GM12875 (cell line): ENCODE measurements at regions not wholly inside any gene's neighbourhood (a gene's known extent, or its start where the extent isn't known, plus 50 kb on each side); places are given as distances from the start of the nearest gene placed in this dataset.

Experiments used
- H3K4me3 ChIP-seq: one replicate; pipeline ENCODE4 v1.5.1; 2011; ENCODE audit warnings: low read depth, low read length, control low read depth
- TF ChIP-seq, protein P1 (sequence below): IDR thresholded peaks from 2 replicates; pipeline ENCODE4 v1.5.1; 2011; ENCODE audit warnings: low read depth, mild to moderate bottlenecking, control low read depth, inconsistent platforms, low read length, moderate library complexity, borderline replicate concordance; ENCODE audit not compliant: insufficient read depth

DNA sequence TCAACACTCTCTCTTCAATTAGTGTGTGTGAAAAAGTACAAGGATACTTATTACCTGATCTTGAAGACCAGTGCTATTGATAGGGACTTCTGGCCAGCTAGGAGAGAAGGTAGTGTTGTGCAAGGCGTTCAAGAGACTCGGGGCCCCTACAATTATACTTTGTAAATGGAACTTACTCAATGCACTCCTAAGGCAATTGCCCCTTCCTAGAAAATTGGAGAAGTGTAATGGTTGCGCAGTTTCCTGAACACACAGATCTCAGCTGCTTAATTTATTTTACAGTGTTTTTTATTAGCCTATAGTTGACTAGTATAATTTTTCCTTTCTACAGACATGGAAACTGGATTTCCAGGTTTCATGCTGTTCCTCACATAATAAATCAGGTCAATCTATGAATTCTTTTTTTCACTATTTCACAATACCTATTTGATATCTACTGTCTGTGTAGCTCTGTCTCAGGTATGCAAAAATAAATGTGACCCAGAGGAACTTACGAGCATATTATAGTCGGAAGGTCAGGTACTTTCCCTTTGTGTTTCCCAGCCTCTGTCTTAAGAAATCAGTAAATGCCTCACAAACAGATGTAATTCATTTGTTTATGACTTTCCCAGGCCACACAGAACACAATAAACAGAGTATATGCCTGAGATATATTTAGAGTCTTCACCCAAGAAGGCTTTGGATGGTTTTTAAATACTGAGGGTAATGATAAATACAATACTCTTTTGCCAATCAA lies 89.1 kb upstream of the TET2 start:
- TF ChIP-seq, protein P1, sequence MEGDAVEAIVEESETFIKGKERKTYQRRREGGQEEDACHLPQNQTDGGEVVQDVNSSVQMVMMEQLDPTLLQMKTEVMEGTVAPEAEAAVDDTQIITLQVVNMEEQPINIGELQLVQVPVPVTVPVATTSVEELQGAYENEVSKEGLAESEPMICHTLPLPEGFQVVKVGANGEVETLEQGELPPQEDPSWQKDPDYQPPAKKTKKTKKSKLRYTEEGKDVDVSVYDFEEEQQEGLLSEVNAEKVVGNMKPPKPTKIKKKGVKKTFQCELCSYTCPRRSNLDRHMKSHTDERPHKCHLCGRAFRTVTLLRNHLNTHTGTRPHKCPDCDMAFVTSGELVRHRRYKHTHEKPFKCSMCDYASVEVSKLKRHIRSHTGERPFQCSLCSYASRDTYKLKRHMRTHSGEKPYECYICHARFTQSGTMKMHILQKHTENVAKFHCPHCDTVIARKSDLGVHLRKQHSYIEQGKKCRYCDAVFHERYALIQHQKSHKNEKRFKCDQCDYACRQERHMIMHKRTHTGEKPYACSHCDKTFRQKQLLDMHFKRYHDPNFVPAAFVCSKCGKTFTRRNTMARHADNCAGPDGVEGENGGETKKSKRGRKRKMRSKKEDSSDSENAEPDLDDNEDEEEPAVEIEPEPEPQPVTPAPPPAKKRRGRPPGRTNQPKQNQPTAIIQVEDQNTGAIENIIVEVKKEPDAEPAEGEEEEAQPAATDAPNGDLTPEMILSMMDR: no peak
- H3K4me3 ChIP-seq: no peak overlapping the region

GRCh38 chr4:105058177-105058812 lies 88.4 kb upstream of the TET2 start:
- TF ChIP-seq, protein P1: no peak
- H3K4me3 ChIP-seq: no peak overlapping the region

DNA sequence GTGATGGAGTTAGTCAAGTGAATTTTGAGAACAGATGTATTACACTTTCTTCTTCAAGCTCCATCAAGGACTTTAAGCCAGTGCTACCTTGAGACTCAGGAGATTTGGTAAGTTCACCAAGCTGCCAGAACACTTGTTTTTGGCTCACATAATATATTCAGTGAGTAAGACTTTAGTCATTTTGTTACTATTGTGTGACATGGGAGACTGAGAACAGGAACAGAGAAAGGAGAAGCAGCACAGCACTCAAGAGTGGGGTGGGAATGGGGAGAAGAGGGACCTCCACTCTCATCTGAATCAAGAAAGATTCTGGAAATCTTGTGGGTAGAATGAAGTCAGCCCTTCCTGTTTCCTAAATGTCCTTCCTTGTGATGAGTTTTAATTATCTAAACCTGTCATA lies 87.3 kb upstream of the TET2 start:
- no peak overlapping the region for H3K4me3 ChIP-seq
- TF ChIP-seq, protein P1: no peak

DNA sequence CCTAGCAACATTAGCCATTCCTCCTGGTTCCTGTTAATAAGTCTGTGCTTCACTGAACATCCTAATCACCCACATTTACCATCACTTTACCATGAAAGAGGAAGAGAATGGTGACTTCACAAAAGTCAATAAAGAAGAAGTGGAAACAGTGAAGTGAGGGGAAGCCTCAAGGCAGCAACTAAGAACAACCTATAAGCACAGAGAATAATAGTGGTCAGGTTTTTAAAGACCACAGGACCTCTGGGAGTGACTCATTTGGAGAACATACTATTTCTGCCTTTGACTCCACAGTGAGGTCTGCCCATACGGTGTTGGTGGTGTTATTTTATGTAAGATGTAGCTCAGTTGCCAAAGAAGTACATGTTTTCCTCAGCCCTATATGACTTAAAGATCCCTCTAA lies 86.0 kb upstream of the TET2 start:
- no peak overlapping the region for H3K4me3 ChIP-seq
- TF ChIP-seq, protein P1: no peak

DNA sequence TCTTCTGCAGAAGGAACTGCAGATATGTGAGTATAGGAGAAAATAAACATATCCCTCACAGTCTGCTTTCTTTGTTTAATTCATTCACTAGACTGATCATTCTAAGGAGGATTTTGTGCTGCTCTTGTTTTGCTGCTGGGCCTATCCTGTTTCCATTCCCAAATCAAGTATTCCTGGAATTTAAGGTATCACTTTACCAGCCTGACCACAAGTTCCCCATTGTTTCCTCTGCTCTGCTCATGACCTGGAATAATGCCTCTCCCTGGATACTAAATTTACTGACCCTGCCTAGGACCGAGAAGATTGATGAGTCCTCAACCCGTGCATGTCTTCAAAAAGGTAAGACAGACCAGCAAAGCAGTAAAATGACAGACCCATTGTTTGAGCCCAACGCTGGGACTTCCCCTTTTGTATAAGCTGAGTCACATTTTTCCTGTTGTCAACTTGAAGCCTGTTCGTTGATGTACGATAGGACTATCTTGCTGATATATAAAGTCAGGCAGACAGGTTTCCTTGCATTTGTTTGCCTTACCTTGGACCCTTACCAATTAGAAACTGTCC lies 85.5 kb upstream of the TET2 start:
- TF ChIP-seq, protein P1: no peak
- H3K4me3 ChIP-seq: no peak overlapping the region

DNA sequence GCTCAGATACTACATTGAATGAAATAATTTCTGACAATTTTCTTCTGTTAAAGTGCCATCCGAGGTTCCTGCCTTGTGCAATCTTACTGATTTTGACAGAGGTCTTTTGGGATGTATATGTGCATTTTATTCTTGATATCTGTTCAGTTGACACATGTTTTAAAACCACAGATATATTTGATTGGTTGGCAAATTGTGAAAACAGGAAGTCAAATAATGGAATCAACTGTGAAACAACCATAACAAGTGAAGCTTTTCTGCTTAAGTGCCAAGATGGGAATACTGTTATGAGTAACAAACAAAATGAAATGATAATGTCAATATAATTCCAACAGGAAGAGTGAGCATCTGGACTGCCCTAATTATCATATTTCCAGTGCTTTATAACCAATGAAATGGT lies 84.9 kb upstream of the TET2 start:
- no peak overlapping the region for H3K4me3 ChIP-seq
- TF ChIP-seq, protein P1: no peak

GRCh38 chr4:105066401-105066800 lies 80.3 kb upstream of the TET2 start:
- H3K4me3 ChIP-seq: no peak overlapping the region
- TF ChIP-seq, protein P1: no peak
